Activated T-helper 17 cell treated with anti-CD3 and anti-CD28 coated beads, Interleukin-2, amount 50 U/mL, for 72 hours (primary cell): ENCODE measurements at regions not wholly inside any gene's neighbourhood (a gene's known extent, or its start where the extent isn't known, plus 50 kb on each side); places are given as distances from the start of the nearest gene placed in this dataset.
A peak's percentile ranks its signal among the peaks of the same experiment; 100 is the strongest.

Source experiments
- ATAC-seq: fragments of 150-1000 bp; cut with Tn5 transposase; replicated peaks from 2 replicates; pipeline ENCODE4 v1.10.0; 2021; ENCODE audit warnings: mild to moderate bottlenecking, moderate library complexity
- H3K27ac Mint-ChIP-seq: one replicate; pipeline ENCODE4 v1.8.0; 2022; ENCODE audit warnings: mixed read lengths
- H3K27me3 Mint-ChIP-seq: one replicate; pipeline ENCODE4 v1.8.0; 2022; ENCODE audit warnings: mixed read lengths
- H3K36me3 Mint-ChIP-seq: one replicate; pipeline ENCODE4 v1.8.0; 2022; ENCODE audit warnings: low read depth, mild to moderate bottlenecking, mixed read lengths
- H3K4me1 Mint-ChIP-seq: one replicate; pipeline ENCODE4 v1.8.0; 2022; ENCODE audit warnings: mixed read lengths
- H3K4me3 Mint-ChIP-seq: one replicate; pipeline ENCODE4 v1.8.0; 2022; ENCODE audit warnings: mild to moderate bottlenecking, mixed read lengths
- H3K9me3 Mint-ChIP-seq: one replicate; pipeline ENCODE4 v1.8.0; 2022; ENCODE audit warnings: mixed read lengths

DNA sequence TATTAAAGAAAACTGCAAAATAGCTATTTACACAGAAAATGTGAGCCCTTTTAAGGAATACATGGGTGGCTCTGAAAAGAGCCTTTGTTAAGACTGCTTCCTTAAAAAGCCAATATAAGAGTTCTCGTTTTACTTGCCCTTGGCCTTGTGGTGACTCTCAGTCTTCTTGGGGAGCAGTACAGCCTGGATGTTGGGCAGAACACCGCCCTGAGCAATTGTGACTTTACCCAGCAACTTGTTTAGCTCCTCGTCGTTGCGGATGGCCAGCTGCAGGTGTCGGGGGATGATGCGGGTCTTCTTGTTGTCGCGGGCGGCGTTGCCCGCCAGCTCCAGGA, 111.5 kb downstream of the HFE start:
- no peaks in the 10 kb centered on the region for H3K9me3 Mint-ChIP-seq
- H3K4me1 Mint-ChIP-seq: peaks cover 21% of the 10 kb centered on the region
- H3K27ac Mint-ChIP-seq: peak overlapping the region; percentile 99
- H3K36me3 Mint-ChIP-seq: peaks cover 46% of the 10 kb centered on the region
- peak overlapping the region; percentile 99 for H3K4me3 Mint-ChIP-seq
- H3K27me3 Mint-ChIP-seq: no peaks in the 10 kb centered on the region
- peak; percentile 8 for ATAC-seq

DNA sequence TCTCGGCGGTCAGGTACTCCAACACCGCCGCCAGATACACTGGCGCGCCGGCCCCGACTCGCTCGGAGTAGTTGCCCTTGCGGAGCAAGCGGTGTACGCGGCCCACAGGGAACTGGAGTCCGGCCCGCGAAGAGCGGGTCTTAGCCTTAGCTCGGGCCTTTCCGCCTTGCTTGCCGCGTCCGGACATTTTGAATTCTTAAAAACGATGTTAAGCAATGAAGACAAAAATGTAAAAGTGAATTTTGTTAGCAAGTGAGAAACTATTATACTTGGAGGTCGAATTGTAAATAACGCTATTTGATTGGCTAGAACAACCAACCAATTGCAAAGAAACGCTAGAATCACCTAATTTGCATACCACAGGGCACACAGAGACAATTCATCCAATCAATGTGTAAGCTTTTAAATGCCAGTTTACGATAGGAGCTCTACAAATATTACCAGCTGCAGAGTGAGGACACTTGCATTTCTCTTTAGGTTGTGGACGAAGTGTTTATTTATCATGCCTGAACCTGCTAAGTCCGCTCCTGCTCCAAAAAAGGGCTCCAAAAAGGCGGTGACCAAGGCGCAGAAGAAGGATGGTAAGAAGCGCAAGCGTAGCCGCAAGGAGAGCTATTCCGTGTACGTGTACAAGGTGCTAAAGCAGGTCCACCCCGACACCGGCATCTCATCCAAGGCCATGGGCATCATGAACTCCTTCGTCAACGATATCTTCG, 112.0 kb downstream of the HFE start:
- H3K27ac Mint-ChIP-seq: peak overlapping the region; percentile 99
- H3K36me3 Mint-ChIP-seq: peaks cover 48% of the 10 kb centered on the region
- ATAC-seq: peak; percentile 71
- no peaks in the 10 kb centered on the region for H3K27me3 Mint-ChIP-seq
- no peaks in the 10 kb centered on the region for H3K9me3 Mint-ChIP-seq
- peak overlapping the region; percentile 99 for H3K4me3 Mint-ChIP-seq
- H3K4me1 Mint-ChIP-seq: peaks cover 24% of the 10 kb centered on the region

DNA sequence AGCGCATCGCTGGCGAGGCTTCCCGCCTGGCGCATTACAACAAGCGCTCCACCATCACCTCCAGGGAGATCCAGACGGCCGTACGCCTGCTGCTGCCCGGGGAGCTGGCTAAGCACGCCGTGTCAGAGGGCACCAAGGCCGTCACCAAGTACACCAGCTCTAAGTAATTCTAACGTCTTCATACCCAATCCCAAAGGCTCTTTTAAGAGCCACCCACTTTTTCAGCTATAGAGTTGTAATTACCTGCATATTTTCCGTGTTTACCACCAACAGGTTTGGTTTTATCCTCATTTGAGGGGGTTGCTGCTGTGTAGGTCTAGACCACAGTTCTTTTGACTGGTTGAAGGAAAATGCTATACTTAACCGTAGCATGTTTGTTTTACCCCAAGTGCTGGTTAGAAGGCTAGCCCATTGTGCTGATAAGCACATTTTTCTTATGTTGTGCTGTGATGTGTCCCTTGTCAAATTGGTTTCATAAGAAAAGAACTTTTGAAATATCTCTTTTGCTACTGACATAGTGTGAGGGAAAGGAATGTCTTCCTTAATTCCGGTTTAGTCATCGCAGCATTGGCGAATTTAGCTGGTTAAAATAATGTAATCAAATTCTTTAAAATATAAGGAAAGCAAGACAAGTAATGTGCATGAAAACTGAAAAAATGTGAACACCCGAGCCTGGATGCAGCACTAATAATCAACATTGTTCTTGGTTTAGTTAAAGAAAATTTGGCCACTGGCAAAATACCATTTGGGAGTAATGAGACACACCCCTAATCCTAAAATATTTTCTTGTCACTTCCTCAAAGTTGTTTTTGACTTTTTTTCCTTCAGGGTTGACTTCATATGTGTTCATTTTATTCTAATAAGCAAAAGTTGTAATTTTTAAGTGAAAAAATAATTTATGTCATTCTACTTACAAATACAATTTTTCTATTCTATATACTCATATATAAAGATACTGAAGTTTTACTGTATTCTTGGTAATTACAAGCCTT, 112.8 kb downstream of the HFE start:
- peak overlapping the region; percentile 99 for H3K4me3 Mint-ChIP-seq

DNA sequence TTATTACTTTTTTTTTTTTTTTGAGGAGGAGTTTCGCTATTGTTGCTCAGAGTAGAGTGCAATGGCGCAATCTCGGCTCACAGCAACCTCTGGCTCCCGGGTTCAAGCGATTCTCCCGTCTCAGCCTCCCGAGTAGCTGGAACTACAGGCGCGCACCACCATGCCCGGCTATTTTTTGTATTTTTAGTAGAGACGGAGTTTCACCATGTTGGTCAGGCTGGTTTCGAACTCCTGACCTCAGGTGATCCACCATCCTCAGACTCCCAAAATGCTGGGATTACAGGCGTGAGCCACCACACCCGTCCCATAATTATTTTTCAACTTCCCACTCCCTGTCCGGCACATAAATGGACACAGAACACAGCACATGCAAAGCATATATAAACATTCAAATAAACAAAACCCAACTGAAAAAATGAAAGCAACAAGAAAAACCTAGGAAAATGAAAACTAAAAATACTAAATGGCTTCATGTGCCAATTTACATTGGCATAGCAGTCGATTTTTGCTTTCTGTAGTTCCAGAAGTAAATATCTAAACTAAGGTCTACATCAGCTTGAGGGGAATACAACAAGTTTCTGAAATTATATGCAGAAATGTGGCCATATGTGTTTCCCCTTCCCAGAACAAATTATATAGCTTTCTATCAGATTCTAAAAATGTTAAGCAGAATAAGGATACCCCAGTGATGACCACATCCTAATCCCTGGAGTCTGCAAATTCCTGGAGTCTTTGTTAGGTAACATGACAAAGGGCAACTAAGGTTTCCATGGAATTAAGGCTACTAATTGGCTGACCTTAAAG, 113.9 kb downstream of the HFE start:
- Mint-ChIP-seq H3K9me3 (no peaks in the 10 kb centered on the region), H3K4me3 (peak overlapping the region; percentile 60), H3K4me1 (peaks cover 25% of the 10 kb centered on the region), H3K27me3 (no peaks in the 10 kb centered on the region), H3K36me3 (peaks cover 46% of the 10 kb centered on the region), H3K27ac (peak overlapping the region; percentile 70)
- no peak for ATAC-seq

More for the DNA sequence above, 112.8 kb downstream of the HFE start:
- ATAC-seq: peak; percentile 15
- Mint-ChIP-seq H3K27me3 (no peaks in the 10 kb centered on the region), H3K36me3 (peaks cover 54% of the 10 kb centered on the region), H3K27ac (peak overlapping the region; percentile 99), H3K4me1 (peaks cover 29% of the 10 kb centered on the region), H3K9me3 (no peaks in the 10 kb centered on the region)

DNA sequence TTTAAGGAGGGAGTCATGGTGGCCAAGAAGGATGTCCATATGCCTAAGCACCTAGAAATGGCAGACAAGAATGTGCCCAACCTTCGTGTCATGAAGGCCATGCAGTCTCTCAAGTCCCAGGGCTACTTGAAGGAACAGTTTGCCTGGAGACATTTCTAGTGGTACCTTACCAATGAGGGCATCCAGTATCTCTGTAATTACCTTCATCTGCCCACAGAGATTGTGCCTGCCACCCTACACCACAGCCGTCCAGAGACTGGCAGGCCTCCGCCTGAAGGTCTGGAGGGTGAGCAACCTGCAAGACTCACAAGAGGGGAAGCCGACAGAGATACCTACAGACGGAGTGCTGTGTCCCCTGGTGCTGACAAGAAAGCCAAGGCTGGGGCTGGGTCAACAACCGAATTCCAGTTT, 115.0 kb downstream of the HFE start:
- Mint-ChIP-seq H3K4me3 (no peak overlapping the region), H3K27ac (no peak overlapping the region), H3K36me3 (peaks cover 38% of the 10 kb centered on the region), H3K27me3 (no peaks in the 10 kb centered on the region), H3K9me3 (no peaks in the 10 kb centered on the region), H3K4me1 (peaks cover 25% of the 10 kb centered on the region)
- ATAC-seq: no peak

DNA sequence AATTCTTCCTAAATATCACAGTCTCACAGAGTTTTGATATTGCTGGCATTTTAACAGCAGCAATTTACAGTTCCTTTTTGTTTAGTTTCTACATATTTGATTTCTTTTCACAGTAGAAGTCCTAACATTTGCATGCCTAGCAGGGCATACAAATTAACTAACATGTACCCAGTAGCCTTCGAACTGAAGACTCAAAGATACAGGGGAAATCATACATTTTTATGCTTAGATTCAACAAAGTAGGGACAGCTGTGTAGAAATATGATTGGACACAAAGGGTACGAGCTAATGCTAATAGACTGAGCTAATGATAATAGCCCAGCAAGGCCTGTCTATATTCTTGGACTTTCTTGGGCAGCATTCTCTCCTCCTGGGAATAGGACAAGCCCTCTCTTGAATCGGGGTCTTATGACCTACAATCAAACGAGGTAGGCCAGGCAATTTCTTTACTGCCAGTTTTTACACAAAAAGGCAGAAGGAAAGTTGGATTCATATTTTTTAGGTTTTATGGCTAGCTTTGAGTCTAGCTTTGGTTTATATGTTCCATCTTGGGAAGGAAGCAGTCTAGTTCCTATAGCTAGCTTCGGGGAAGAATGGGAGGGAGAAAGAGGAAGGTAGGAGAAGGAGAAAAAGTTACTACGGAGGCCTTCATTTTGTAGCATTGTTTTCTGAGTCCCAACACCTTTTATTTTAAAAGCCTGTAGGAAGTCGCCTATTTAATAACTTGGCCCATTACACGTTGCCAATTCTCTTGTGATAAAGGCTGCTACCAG, 115.8 kb downstream of the HFE start:
- H3K4me1 Mint-ChIP-seq: peaks cover 25% of the 10 kb centered on the region
- H3K27me3 Mint-ChIP-seq: no peaks in the 10 kb centered on the region
- H3K27ac Mint-ChIP-seq: peak overlapping the region; percentile 80
- ATAC-seq: no peak
- no peaks in the 10 kb centered on the region for H3K9me3 Mint-ChIP-seq
- H3K4me3 Mint-ChIP-seq: no peak overlapping the region
- peaks cover 30% of the 10 kb centered on the region for H3K36me3 Mint-ChIP-seq

DNA sequence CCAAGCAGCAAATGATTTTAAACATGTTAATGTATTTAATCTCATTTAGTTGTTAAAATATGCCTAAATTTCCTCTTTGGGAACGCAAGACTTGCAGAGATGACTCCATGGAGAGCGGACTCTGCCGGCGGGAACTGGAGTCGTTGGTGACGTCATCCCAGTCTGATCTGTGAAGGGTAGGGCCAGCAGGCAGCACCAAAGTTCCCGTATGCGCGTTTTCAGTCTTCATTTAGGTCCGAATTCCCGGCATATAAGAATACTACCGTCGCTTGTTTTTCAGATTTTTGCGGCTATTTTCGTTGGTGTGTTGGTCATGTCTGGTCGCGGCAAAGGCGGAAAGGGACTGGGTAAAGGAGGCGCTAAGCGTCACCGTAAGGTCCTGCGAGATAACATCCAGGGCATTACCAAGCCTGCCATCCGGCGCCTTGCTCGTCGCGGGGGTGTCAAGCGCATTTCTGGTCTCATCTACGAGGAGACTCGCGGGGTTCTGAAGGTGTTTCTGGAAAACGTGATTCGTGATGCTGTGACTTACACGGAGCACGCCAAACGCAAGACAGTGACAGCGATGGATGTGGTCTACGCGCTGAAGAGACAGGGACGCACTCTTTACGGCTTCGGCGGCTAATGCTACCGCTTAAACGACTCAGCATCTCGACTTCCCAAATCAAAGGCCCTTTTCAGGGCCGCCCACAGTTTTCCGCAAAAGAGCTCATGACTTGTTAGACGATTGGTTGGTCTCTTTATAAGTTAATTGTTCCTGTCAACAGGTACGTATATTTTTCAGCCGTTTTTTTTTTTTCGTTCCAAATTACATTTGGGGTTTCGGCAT, 117.3 kb downstream of the HFE start:
- ATAC-seq: peak; percentile 77
- Mint-ChIP-seq H3K36me3 (peaks cover 14% of the 10 kb centered on the region), H3K4me1 (peaks cover 19% of the 10 kb centered on the region), H3K9me3 (no peaks in the 10 kb centered on the region), H3K27ac (no peak overlapping the region), H3K4me3 (no peak overlapping the region), H3K27me3 (no peaks in the 10 kb centered on the region)

DNA sequence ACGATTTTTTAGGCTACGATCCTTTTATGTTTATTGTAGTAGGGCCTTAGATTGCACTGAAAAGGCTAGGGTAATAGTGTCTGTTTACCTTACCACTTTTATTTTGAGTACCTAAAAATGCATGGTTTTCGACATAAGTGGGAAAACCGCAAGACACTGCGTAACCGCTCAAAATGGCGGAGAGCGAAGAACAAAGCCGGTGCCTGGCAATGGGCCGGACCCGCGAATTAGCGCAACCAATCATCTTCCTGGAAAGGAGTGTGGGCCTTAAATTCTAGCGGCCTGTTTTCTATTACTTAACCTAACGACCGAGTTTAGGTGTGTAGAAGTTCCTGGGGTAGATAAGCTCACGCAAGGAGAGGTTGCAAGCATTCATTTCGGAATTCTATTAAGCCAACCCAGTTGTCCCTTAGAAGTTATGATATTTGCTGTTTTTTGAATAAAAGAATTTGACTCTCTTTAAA, 118.0 kb downstream of the HFE start:
- ATAC-seq: peak; percentile 64
- Mint-ChIP-seq H3K4me1 (peaks cover 13% of the 10 kb centered on the region), H3K9me3 (no peaks in the 10 kb centered on the region), H3K27ac (no peak overlapping the region), H3K27me3 (no peaks in the 10 kb centered on the region), H3K4me3 (no peak overlapping the region), H3K36me3 (peaks cover 13% of the 10 kb centered on the region)

DNA sequence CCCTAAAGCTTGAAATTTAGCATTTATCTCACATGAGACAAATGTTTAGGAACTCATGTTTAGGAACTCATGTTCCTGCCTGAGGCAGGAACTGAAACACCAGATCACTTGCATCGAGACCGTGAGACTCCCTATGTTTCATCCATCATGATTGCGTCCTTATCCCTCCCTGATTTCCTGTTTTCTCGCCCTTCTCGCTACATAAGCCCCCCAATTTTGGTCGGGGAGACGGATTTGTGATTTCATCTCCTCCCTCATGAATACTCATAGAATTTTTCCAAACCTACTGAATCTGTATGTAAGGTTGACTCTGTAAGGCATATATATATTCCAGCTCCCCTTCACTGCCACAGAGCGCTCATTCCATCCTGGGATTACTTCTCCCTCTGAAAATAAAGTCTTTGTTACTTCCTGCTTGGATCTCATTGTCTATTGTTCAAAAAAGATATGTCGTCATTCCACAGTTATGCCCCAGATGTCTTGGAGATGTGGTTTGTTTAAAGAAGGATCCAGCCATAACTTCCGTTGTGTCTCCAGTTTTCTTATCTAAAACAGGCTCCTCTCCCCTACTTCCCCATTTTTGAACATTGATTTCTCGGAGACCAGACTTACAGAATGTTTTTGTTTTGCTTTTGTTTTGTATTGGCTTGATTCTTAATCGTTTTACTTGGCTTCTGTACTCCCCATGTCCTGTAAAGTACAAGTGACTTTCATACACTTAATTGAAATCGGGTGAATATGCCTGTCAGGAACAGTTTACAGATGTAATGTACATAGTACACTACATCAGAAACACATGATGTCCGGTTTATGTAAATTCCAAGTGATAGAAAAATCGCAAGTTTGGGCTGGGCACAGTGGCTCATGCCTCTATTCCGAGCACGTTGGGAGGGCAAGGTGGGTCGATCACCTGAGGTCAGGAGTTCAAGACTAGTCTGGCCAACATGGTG, 118.7 kb downstream of the HFE start:
- H3K9me3 Mint-ChIP-seq: no peaks in the 10 kb centered on the region
- no peak overlapping the region for H3K27ac Mint-ChIP-seq
- no peaks in the 10 kb centered on the region for H3K27me3 Mint-ChIP-seq
- H3K4me3 Mint-ChIP-seq: no peak overlapping the region
- peaks cover 12% of the 10 kb centered on the region for H3K4me1 Mint-ChIP-seq
- ATAC-seq: no peak
- H3K36me3 Mint-ChIP-seq: peaks cover 13% of the 10 kb centered on the region

DNA sequence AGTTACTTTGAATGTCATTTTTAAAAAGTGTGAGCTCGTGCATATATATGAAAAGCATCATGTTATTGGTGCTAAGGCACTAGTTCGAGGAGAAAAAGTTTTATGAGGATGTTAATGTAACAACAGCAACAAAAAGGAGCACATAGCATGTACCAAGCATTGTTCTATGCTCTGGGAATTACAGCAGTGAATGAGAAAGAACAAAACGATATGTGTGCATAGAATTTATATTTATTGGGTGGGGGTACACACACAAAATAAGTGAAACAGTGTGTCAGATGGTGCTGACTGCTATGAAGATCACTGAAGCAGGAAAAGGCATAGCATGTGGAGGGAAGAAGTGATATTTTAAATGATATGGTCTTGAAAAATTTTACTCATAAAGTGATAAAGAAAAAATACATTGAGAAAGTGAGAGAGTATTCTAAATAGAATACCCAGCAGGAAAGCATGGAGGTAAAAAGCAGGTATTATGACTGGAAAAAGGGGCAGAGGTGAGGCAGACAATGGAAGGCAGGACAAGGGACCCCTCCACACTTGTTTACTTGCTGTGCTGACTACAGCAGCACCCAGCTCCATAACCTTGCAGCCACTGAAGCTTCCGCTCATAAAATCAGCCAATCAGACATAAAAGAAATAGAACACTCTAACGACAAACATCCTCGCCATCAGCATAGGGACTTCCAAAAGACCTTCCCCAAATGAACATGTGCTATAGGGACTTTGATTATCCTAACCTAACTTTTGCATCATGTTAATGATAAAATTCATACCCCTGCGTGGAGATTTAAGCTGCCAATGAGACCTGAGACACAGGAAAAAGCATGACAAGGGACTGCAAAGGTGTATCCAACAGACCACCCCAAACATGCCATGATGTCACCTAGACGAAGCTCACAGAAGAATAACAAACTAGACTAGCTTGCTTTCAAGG, 119.9 kb downstream of the HFE start:
- H3K27me3 Mint-ChIP-seq: no peaks in the 10 kb centered on the region
- no peak overlapping the region for H3K27ac Mint-ChIP-seq
- no peak overlapping the region for H3K4me3 Mint-ChIP-seq
- H3K36me3 Mint-ChIP-seq: peaks cover 13% of the 10 kb centered on the region
- H3K4me1 Mint-ChIP-seq: peaks cover 8% of the 10 kb centered on the region
- H3K9me3 Mint-ChIP-seq: no peaks in the 10 kb centered on the region
- no peak for ATAC-seq

DNA sequence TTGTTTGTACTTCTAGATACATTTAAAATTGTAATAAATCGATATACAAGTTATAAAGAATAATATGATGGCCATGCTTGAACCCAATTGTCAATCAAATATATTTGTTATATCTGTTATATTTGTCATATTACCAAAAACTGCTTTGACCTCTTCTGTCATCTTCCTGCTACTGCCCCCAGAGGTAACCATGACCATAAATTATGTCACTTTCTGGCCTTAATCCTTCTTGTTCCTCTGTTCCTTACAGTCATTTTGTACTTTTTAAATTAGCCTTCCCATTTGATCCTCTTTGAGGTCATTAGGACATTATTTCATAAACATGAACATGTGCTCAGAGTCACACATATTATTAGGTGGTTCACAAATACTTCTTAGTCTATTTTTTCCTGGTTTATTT, 124.7 kb downstream of the HFE start:
- H3K4me3 Mint-ChIP-seq: no peak overlapping the region
- H3K27me3 Mint-ChIP-seq: no peaks in the 10 kb centered on the region
- ATAC-seq: no peak
- no peaks in the 10 kb centered on the region for H3K4me1 Mint-ChIP-seq
- H3K36me3 Mint-ChIP-seq: no peaks in the 10 kb centered on the region
- no peaks in the 10 kb centered on the region for H3K9me3 Mint-ChIP-seq
- H3K27ac Mint-ChIP-seq: no peak overlapping the region
